ENCODE measurements at regions not wholly inside any gene's neighbourhood (a gene's known extent, or its start where the extent isn't known, plus 50 kb on each side); places are given as distances from the start of the nearest gene placed in this dataset.

DNA sequence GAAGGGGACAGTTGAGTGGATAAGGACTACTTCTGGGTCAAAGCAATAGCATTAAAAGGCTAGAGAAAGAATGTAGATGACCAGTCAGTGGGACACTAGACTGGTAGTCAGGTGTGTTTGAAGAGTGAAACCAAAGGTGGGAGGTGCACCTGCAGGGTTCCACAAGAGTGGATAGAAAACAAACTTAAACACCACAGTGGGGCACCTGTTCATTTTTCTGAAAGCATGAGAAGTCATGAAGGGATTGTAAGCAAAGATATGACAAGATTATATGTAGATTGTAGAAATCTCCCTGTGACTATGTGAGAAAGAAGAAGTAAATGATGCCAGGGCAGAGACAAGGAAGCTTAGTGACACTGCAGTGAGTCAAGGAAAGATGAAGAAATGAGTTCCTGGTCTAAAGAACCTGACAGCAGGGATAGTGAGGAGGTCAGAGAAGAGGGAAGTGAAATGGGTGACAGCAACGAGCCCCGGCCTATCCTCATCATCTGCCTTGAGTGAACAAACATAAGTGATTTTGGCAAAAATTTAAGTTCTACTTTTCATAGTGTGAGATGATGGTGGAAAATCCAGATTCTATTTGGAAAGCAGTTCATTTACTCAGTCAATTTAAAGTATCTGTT lies 296.9 kb downstream of the TLE4 start:
- Histone ChIP-seq H2BK120ac (ENCODE audit: low read depth, low read length, poor library complexity, severe bottlenecking) (no peak overlapping the region), H3K4me2 (ENCODE audit: insufficient read depth, insufficient read length, low read length) (no peak overlapping the region)

More for the DNA sequence above, 296.9 kb downstream of the TLE4 start:
- H2BK15ac ChIP-seq (ENCODE audit: low read depth, low read length): no peak overlapping the region
- no peak overlapping the region for H3K4ac ChIP-seq (ENCODE audit: low read depth, low read length)
- Mint-ChIP-seq H3K9me3 (peaks cover 3 to 11% of the 10 kb centered on the region in 2 experiments; a peak in 3 of 5 replicates), H3K27ac (no peak overlapping the region), H3K36me3 (ENCODE audit: insufficient read depth in 1 of 3, low read depth in 3 of 3) (peaks cover 0 to 6% (median 2%) of the 10 kb centered on the region in 3 experiments; a peak in 2 of 7 replicates), H3K4me1 (no peaks in the 10 kb centered on the region), H3K27me3 (ENCODE audit: low read depth) (peaks cover 1% of the 10 kb centered on the region; the same call in 1 of the 2 replicates), H3K4me3 (no peak overlapping the region)
- H3K79me2 ChIP-seq (ENCODE audit: insufficient read depth, low read length): no peaks in the 10 kb centered on the region
- no peaks in the 10 kb centered on the region for H3K79me1 ChIP-seq (ENCODE audit: insufficient read depth, low read depth, low read length, poor library complexity, severe bottlenecking)
- no peak overlapping the region for H2AK5ac ChIP-seq (ENCODE audit: insufficient read length, low read length)
- no peak overlapping the region for H3T11ph ChIP-seq (ENCODE audit: low read length)
- H4K5ac ChIP-seq (ENCODE audit: insufficient read length, low read depth, low read length): no peak overlapping the region
- no CpG with 5 or more reads among the region's 2 CpGs for WGBS (ENCODE audit: extremely low coverage, insufficient read length, low lambda C conversion rate)
- no peak overlapping the region for H3K9ac ChIP-seq (ENCODE audit: extremely low read depth, insufficient read length, low read length)
- TF ChIP-seq, protein P1, sequence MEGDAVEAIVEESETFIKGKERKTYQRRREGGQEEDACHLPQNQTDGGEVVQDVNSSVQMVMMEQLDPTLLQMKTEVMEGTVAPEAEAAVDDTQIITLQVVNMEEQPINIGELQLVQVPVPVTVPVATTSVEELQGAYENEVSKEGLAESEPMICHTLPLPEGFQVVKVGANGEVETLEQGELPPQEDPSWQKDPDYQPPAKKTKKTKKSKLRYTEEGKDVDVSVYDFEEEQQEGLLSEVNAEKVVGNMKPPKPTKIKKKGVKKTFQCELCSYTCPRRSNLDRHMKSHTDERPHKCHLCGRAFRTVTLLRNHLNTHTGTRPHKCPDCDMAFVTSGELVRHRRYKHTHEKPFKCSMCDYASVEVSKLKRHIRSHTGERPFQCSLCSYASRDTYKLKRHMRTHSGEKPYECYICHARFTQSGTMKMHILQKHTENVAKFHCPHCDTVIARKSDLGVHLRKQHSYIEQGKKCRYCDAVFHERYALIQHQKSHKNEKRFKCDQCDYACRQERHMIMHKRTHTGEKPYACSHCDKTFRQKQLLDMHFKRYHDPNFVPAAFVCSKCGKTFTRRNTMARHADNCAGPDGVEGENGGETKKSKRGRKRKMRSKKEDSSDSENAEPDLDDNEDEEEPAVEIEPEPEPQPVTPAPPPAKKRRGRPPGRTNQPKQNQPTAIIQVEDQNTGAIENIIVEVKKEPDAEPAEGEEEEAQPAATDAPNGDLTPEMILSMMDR (conservative IDR thresholded peaks at IDR 0.05): no peak
- no peaks in the 10 kb centered on the region for H3K23me2 ChIP-seq (ENCODE audit: insufficient read length, low read depth, low read length, poor library complexity, severe bottlenecking)
- no peak for DNase-seq
- H2BK12ac ChIP-seq (ENCODE audit: insufficient read length, low read depth, low read length): no peak overlapping the region
- H2AFZ ChIP-seq (ENCODE audit: low read length): no peak overlapping the region
- H3K4me1 ChIP-seq (ENCODE audit: insufficient read depth, low read length): no peaks in the 10 kb centered on the region
- no peak overlapping the region for H3K14ac ChIP-seq (ENCODE audit: insufficient read depth, low read length)
- no peak overlapping the region for H4K91ac ChIP-seq (ENCODE audit: insufficient read length, low read depth, low read length)
- H3K18ac ChIP-seq (ENCODE audit: insufficient read length, low read depth, low read length): no peak overlapping the region
- H3K9me3 ChIP-seq (ENCODE audit: control insufficient read depth, low read depth, low read length): no peaks in the 10 kb centered on the region
- H4K8ac ChIP-seq (replicated peaks; ENCODE audit: insufficient read length, low read depth, low read length): no peak overlapping the region
- H2BK5ac ChIP-seq (ENCODE audit: insufficient read length, low read length): no peak overlapping the region
- H3K27ac ChIP-seq (ENCODE audit: insufficient read length, low read depth, low read length): no peak overlapping the region
- no peaks in the 10 kb centered on the region for H4K20me1 ChIP-seq (ENCODE audit: control insufficient read depth, insufficient read depth, insufficient read length)
- no peak overlapping the region for H3K56ac ChIP-seq (ENCODE audit: insufficient read length, low read depth, low read length)
- H3K23ac ChIP-seq (ENCODE audit: insufficient read length, low read depth, low read length): no peak overlapping the region
- H3K27me3 ChIP-seq (ENCODE audit: insufficient read depth, low read length): no peaks in the 10 kb centered on the region
- no peak overlapping the region for H2BK20ac ChIP-seq (ENCODE audit: low read depth, low read length, poor library complexity, severe bottlenecking)

Measured in H9 (cell line).